ENCODE measurements at regions not wholly inside any gene's neighbourhood (a gene's known extent, or its start where the extent isn't known, plus 50 kb on each side); places are given as distances from the start of the nearest gene placed in this dataset.

GRCh38 chr11:116454951-116455350 is 317.8 kb downstream of the BUD13 start:
- TF ChIP-seq CTCF (IDR thresholded peaks at IDR 0.05) (no peak), EP300 (IDR thresholded peaks at IDR 0.05) (no peak), POLR2A (IDR thresholded peaks at IDR 0.05) (no peak)
